IMR-90 (cell line): ENCODE measurements at regions not wholly inside any gene's neighbourhood (a gene's known extent, or its start where the extent isn't known, plus 50 kb on each side); places are given as distances from the start of the nearest gene placed in this dataset.

Experiments
- CHD1 ChIP-seq: IDR thresholded peaks from 2 replicates; pipeline ENCODE4 v1.6.1; 2012; ENCODE audit warnings: low read depth, low read length, improper control_type of control experiment
- MAFK ChIP-seq: IDR thresholded peaks from 2 replicates; pipeline ENCODE4 v1.6.1; 2012; ENCODE audit warnings: low read depth, low read length, improper control_type of control experiment
- MAZ ChIP-seq: IDR thresholded peaks from 2 replicates; pipeline ENCODE4 v1.6.1; 2012; ENCODE audit warnings: low read depth, mild to moderate bottlenecking, low read length, improper control_type of control experiment, moderate library complexity, borderline replicate concordance
- MXI1 ChIP-seq: IDR thresholded peaks from 2 replicates; pipeline ENCODE4 v1.6.1; 2012; ENCODE audit warnings: low read depth, mild to moderate bottlenecking, low read length, moderate library complexity, borderline replicate concordance
- POLR2A ChIP-seq: IDR thresholded peaks from 2 replicates; pipeline ENCODE4 v1.6.1; 2012; ENCODE audit warnings: mild to moderate bottlenecking, low read depth, low read length
- RAD21 ChIP-seq: IDR thresholded peaks from 2 replicates; pipeline ENCODE4 v1.6.1; 2012; ENCODE audit warnings: low read length, improper control_type of control experiment
- RFX5 ChIP-seq: IDR thresholded peaks from 2 replicates; pipeline ENCODE4 v1.8.0; 2012; ENCODE audit warnings: low read depth, mild to moderate bottlenecking, low read length, moderate library complexity
- SMC3 ChIP-seq: fragments of 150-350 bp; IDR thresholded peaks from 2 replicates; pipeline ENCODE4 v1.6.1; 2016; ENCODE audit warnings: low read depth, mild to moderate bottlenecking, antibody characterized with exemption, low read length, moderate library complexity
- TF ChIP-seq, protein P1 (sequence below): conservative IDR thresholded peaks from 2 replicates; pipeline ENCODE4 v1.5.1; 2012; ENCODE audit warnings: mild to moderate bottlenecking, low read depth, low read length, improper control_type of control experiment
- TF ChIP-seq, protein P2 (sequence below): fragments of 150-350 bp; IDR thresholded peaks from 2 replicates; pipeline ENCODE4 v1.6.1; 2017; ENCODE audit warnings: mild to moderate bottlenecking, antibody characterized with exemption, low read length, low read depth
- TF ChIP-seq, protein P3 (sequence below): fragments of 150-350 bp; IDR thresholded peaks from 2 replicates; pipeline ENCODE4 v1.6.1; 2016; ENCODE audit warnings: low read depth, mild to moderate bottlenecking, low read length, moderate library complexity, borderline replicate concordance

DNA sequence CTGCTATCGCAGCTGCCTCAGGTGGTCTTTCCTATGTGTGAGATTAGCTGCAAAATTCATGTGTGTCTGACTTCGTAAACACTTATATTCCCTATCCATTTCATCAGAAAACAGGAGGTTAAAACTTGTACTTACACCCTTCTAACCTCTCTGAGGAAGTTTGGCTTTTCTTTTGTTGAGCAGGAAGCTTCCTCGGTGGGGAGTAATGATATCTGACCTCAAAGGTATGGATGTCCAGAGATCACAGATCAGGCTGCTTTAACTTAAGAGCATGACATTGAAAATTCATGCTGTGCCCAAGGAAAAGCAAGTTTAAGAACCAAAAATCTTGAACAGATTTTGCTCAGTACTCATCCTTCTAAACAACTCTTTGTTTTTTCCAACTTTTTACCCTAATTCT is 429.1 kb downstream of the STIM2 start:
- TF ChIP-seq, protein P1, sequence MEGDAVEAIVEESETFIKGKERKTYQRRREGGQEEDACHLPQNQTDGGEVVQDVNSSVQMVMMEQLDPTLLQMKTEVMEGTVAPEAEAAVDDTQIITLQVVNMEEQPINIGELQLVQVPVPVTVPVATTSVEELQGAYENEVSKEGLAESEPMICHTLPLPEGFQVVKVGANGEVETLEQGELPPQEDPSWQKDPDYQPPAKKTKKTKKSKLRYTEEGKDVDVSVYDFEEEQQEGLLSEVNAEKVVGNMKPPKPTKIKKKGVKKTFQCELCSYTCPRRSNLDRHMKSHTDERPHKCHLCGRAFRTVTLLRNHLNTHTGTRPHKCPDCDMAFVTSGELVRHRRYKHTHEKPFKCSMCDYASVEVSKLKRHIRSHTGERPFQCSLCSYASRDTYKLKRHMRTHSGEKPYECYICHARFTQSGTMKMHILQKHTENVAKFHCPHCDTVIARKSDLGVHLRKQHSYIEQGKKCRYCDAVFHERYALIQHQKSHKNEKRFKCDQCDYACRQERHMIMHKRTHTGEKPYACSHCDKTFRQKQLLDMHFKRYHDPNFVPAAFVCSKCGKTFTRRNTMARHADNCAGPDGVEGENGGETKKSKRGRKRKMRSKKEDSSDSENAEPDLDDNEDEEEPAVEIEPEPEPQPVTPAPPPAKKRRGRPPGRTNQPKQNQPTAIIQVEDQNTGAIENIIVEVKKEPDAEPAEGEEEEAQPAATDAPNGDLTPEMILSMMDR, result no peak
- TF ChIP-seq CHD1 (no peak), POLR2A (no peak), SMC3 (no peak), RAD21 (no peak), MAZ (no peak), MXI1 (no peak), RFX5 (no peak), MAFK (no peak)
- TF ChIP-seq, protein P2, sequence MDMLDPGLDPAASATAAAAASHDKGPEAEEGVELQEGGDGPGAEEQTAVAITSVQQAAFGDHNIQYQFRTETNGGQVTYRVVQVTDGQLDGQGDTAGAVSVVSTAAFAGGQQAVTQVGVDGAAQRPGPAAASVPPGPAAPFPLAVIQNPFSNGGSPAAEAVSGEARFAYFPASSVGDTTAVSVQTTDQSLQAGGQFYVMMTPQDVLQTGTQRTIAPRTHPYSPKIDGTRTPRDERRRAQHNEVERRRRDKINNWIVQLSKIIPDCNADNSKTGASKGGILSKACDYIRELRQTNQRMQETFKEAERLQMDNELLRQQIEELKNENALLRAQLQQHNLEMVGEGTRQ, result no peak
- TF ChIP-seq, protein P3, sequence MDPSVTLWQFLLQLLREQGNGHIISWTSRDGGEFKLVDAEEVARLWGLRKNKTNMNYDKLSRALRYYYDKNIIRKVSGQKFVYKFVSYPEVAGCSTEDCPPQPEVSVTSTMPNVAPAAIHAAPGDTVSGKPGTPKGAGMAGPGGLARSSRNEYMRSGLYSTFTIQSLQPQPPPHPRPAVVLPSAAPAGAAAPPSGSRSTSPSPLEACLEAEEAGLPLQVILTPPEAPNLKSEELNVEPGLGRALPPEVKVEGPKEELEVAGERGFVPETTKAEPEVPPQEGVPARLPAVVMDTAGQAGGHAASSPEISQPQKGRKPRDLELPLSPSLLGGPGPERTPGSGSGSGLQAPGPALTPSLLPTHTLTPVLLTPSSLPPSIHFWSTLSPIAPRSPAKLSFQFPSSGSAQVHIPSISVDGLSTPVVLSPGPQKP, result no peak
